WERI-Rb-1 (cell line): ENCODE measurements at regions not wholly inside any gene's neighbourhood (a gene's known extent, or its start where the extent isn't known, plus 50 kb on each side); places are given as distances from the start of the nearest gene placed in this dataset.

ENCODE experiments used
- DNase-seq: peaks from one replicate; pipeline ENCODE4 v3.0.0-alpha.2; 2020
- H3K27ac ChIP-seq: fragments of 250-450 bp; sonication (Bioruptor Pico); 2 replicates; pipeline ENCODE4 v1.5.1; 2020; ENCODE audit warnings: mild to moderate bottlenecking, moderate library complexity
- H3K27me3 ChIP-seq: fragments of 250-450 bp; sonication (Bioruptor Pico); 2 replicates; pipeline ENCODE4 v1.5.1; 2021; ENCODE audit warnings: mild to moderate bottlenecking, low read depth, moderate library complexity; ENCODE audit not compliant: insufficient read depth, severe bottlenecking
- H3K36me3 ChIP-seq: fragments of 250-450 bp; sonication (Bioruptor Pico); 2 replicates; pipeline ENCODE4 v1.5.1; 2020; ENCODE audit warnings: mild to moderate bottlenecking, moderate library complexity
- H3K4me3 ChIP-seq: 2 replicates; pipeline ENCODE4 v1.5.1; 2011; ENCODE audit warnings: low read depth, mild to moderate bottlenecking, control low read depth, low read length
- H3K9me3 ChIP-seq: fragments of 250-450 bp; sonication (Bioruptor Pico); 2 replicates; pipeline ENCODE4 v1.5.1; 2021; ENCODE audit warnings: mild to moderate bottlenecking, moderate library complexity; ENCODE audit not compliant: severe bottlenecking
- CTCF ChIP-seq: IDR thresholded peaks from 2 replicates; pipeline ENCODE4 v1.5.1; 2011; ENCODE audit warnings: low read depth, mild to moderate bottlenecking, control low read depth, inconsistent platforms, low read length

GRCh38 chr5:74423383-74423782 lies 217.1 kb downstream of the ENC1 start:
- DNase-seq: no peak
- no peaks in the 10 kb centered on the region for H3K27me3 ChIP-seq
- H3K27ac ChIP-seq: no peak overlapping the region
- H3K9me3 ChIP-seq: no peaks in the 10 kb centered on the region
- TF ChIP-seq CTCF: no peak
- no peak overlapping the region for H3K4me3 ChIP-seq
- H3K36me3 ChIP-seq: no peaks in the 10 kb centered on the region

DNA sequence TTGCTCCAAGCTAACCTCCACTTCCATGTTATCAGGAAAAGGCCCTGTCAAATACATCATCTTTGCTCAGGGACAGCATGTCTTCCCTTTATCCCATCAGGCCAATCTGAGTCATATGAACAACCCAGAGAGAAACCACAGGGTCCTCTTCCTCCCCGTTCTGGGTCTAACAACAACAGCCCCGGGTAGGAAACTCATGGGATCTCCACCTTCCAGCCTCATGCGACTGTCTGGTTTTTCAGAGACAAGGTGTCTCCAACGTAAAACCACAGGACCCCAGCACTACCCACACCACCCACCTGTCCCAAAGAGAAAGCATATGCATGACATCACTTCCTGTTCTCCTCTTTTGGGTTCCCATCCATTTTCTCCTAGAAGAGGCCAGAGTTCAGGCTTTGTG lies 217.9 kb downstream of the ENC1 start:
- no peak for DNase-seq
- Histone ChIP-seq H3K9me3 (no peaks in the 10 kb centered on the region), H3K36me3 (no peaks in the 10 kb centered on the region), H3K4me3 (no peak overlapping the region), H3K27ac (no peak overlapping the region), H3K27me3 (no peaks in the 10 kb centered on the region)
- no peak for TF ChIP-seq CTCF

DNA sequence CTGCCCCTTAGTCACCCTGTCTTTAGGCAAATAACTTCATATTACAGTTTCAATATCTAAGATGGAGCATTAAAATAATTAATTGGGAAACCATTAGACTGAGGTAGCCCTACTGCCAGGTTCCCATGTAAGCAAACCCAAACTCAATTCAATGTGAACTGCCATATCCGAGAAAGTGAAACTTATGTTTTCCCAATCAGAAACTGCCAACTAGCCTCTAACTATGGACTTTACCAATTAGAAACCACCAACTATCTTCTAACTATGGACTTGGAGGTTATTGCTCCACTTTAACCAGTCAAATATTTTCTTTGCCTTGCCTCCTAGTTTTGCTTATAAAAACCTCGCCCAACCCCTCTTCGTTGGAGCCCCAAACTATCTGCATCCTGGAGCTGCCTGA lies 218.5 kb downstream of the ENC1 start:
- no peaks in the 10 kb centered on the region for H3K36me3 ChIP-seq
- H3K4me3 ChIP-seq: no peak overlapping the region
- no peaks in the 10 kb centered on the region for H3K9me3 ChIP-seq
- DNase-seq: no peak
- H3K27ac ChIP-seq: no peak overlapping the region
- no peaks in the 10 kb centered on the region for H3K27me3 ChIP-seq
- TF ChIP-seq CTCF: no peak

- Histone ChIP-seq H3K4me3 (no peak overlapping the region), H3K27me3 (no peaks in the 10 kb centered on the region), H3K36me3 (no peaks in the 10 kb centered on the region), H3K27ac (no peak overlapping the region), H3K9me3 (no peaks in the 10 kb centered on the region)
- no peak for TF ChIP-seq CTCF
- DNase-seq: no peak
These were observed 219.2 kb downstream of the ENC1 start for GRCh38 chr5:74421377-74421776.

GRCh38 chr5:74420947-74421346 lies 219.6 kb downstream of the ENC1 start:
- H3K9me3 ChIP-seq: no peaks in the 10 kb centered on the region
- no peak overlapping the region for H3K4me3 ChIP-seq
- H3K36me3 ChIP-seq: no peaks in the 10 kb centered on the region
- no peaks in the 10 kb centered on the region for H3K27me3 ChIP-seq
- no peak for DNase-seq
- H3K27ac ChIP-seq: no peak overlapping the region
- no peak for TF ChIP-seq CTCF

- peak overlapping the region; percentile 19 for H3K27ac ChIP-seq
- DNase-seq: no peak
- H3K36me3 ChIP-seq: no peaks in the 10 kb centered on the region
- TF ChIP-seq CTCF: no peak
- H3K4me3 ChIP-seq: no peak overlapping the region
- no peaks in the 10 kb centered on the region for H3K9me3 ChIP-seq
- no peaks in the 10 kb centered on the region for H3K27me3 ChIP-seq
These were observed 220.3 kb downstream of the ENC1 start for GRCh38 chr5:74420220-74420619.
